Suprapubic skin (tissue), 4 donors: ENCODE measurements at regions not wholly inside any gene's neighbourhood (a gene's known extent, or its start where the extent isn't known, plus 50 kb on each side); places are given as distances from the start of the nearest gene placed in this dataset.

ENCODE experiments used
- CTCF ChIP-seq, 2 donors: fragments of 200-600 bp in 1 of 2; fragments of 450-650 bp in 1 of 2; sonication (generic) in 1 of 2; IDR thresholded peaks; one replicate each; pipeline ENCODE4 v1.5.1; 2016 to 2019; ENCODE audit warnings: antibody characterized with exemption in 2 of 2, mild to moderate bottlenecking in 1 of 2, moderate library complexity in 1 of 2
- EP300 ChIP-seq: sonication (generic); formaldehyde crosslinking; IDR thresholded peaks from one replicate; pipeline ENCODE4 v1.6.1; 2017; ENCODE audit warnings: antibody characterized with exemption
- POLR2A ChIP-seq, 2 donors: fragments of 450-650 bp; IDR thresholded peaks; one replicate each; pipeline ENCODE4 v1.6.1; 2017; ENCODE audit warnings: antibody characterized with exemption in 2 of 2, mild to moderate bottlenecking in 2 of 2, moderate library complexity in 2 of 2
- POLR2AphosphoS5 ChIP-seq, 3 donors: sonication (generic); formaldehyde crosslinking; IDR thresholded peaks; one replicate each; pipeline ENCODE4 v1.6.1; 2017; ENCODE audit warnings: antibody characterized with exemption in 3 of 3

DNA sequence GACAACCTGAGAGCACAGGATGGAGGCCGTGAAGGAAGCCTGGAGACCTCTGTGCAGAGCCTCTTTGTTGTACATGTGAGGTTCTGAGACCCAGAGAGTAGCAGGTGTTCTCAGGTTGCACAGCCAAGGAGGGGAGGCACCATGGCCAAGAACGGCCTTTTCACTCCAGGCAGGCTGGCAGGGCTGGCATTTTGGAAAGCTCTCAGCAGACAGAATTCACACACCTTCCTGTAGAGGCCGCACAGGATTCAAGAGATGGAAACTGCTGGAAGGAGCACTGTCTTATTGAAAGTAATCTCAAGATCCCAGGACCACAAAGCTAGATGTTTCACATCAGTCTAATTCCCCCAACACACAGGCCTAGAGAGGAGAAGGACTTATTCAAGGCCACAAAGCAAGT, 52.8 kb upstream of the XPA start:
- TF ChIP-seq POLR2AphosphoS5 (IDR thresholded peaks at IDR 0.05) (no peak), EP300 (no peak), POLR2A (IDR thresholded peaks at IDR 0.05) (no peak), CTCF (IDR thresholded peaks at IDR 0.05) (no peak)
